ENCODE measurements at regions not wholly inside any gene's neighbourhood (a gene's known extent, or its start where the extent isn't known, plus 50 kb on each side); places are given as distances from the start of the nearest gene placed in this dataset.

- no peak for TF ChIP-seq CTCF (IDR thresholded peaks at IDR 0.05)
- Mint-ChIP-seq H3K27me3 (ENCODE audit: unreplicated experiment) (no peaks in the 10 kb centered on the region), H3K4me3 (ENCODE audit: unreplicated experiment) (no peak overlapping the region), H3K27ac (ENCODE audit: unreplicated experiment) (no peak overlapping the region), H3K9me3 (ENCODE audit: unreplicated experiment) (no peaks in the 10 kb centered on the region), H3K36me3 (ENCODE audit: unreplicated experiment) (no peaks in the 10 kb centered on the region), H3K4me1 (ENCODE audit: unreplicated experiment) (peaks cover 5% of the 10 kb centered on the region)
- DNase-seq (ENCODE audit: extremely low spot score, unreplicated experiment): no peak
These were observed 443.5 kb downstream of the PCDH10 start for GRCh38 chr4:133592591-133592990.

- H3K27me3 Mint-ChIP-seq (ENCODE audit: unreplicated experiment): no peaks in the 10 kb centered on the region
- H3K36me3 Mint-ChIP-seq (ENCODE audit: unreplicated experiment): no peaks in the 10 kb centered on the region
- no peak overlapping the region for H3K4me3 Mint-ChIP-seq (ENCODE audit: unreplicated experiment)
- no peak for DNase-seq (ENCODE audit: extremely low spot score, unreplicated experiment)
- H3K27ac Mint-ChIP-seq (ENCODE audit: unreplicated experiment): no peak overlapping the region
- no peaks in the 10 kb centered on the region for H3K9me3 Mint-ChIP-seq (ENCODE audit: unreplicated experiment)
- H3K4me1 Mint-ChIP-seq (ENCODE audit: unreplicated experiment): peaks cover 5% of the 10 kb centered on the region
- TF ChIP-seq CTCF (IDR thresholded peaks at IDR 0.05): no peak
These were observed 443.0 kb downstream of the PCDH10 start for GRCh38 chr4:133592106-133592505.

GRCh38 chr4:133588306-133588705 is 439.2 kb downstream of the PCDH10 start:
- Mint-ChIP-seq H3K27me3 (ENCODE audit: unreplicated experiment) (no peaks in the 10 kb centered on the region), H3K36me3 (ENCODE audit: unreplicated experiment) (no peaks in the 10 kb centered on the region), H3K27ac (ENCODE audit: unreplicated experiment) (no peak overlapping the region), H3K4me1 (ENCODE audit: unreplicated experiment) (no peaks in the 10 kb centered on the region), H3K4me3 (ENCODE audit: unreplicated experiment) (no peak overlapping the region), H3K9me3 (ENCODE audit: unreplicated experiment) (no peaks in the 10 kb centered on the region)
- no peak for DNase-seq (ENCODE audit: extremely low spot score, unreplicated experiment)
- no peak for TF ChIP-seq CTCF (IDR thresholded peaks at IDR 0.05)

- no peak for TF ChIP-seq CTCF (IDR thresholded peaks at IDR 0.05)
- Mint-ChIP-seq H3K4me1 (ENCODE audit: unreplicated experiment) (no peaks in the 10 kb centered on the region), H3K4me3 (ENCODE audit: unreplicated experiment) (no peak overlapping the region), H3K27ac (ENCODE audit: unreplicated experiment) (no peak overlapping the region), H3K9me3 (ENCODE audit: unreplicated experiment) (no peaks in the 10 kb centered on the region), H3K27me3 (ENCODE audit: unreplicated experiment) (no peaks in the 10 kb centered on the region), H3K36me3 (ENCODE audit: unreplicated experiment) (no peaks in the 10 kb centered on the region)
- no peak for DNase-seq (ENCODE audit: extremely low spot score, unreplicated experiment)
These were observed 436.2 kb downstream of the PCDH10 start for GRCh38 chr4:133585323-133585722.

- Mint-ChIP-seq H3K27me3 (ENCODE audit: unreplicated experiment) (no peaks in the 10 kb centered on the region), H3K4me3 (ENCODE audit: unreplicated experiment) (no peak overlapping the region)
These were observed 435.6 kb downstream of the PCDH10 start for GRCh38 chr4:133584714-133585113.

More at GRCh38 chr4:133584714-133585113, 435.6 kb downstream of the PCDH10 start:
- H3K36me3 Mint-ChIP-seq (ENCODE audit: unreplicated experiment): no peaks in the 10 kb centered on the region
- TF ChIP-seq CTCF (IDR thresholded peaks at IDR 0.05): no peak
- no peaks in the 10 kb centered on the region for H3K4me1 Mint-ChIP-seq (ENCODE audit: unreplicated experiment)
- no peak for DNase-seq (ENCODE audit: extremely low spot score, unreplicated experiment)
- H3K9me3 Mint-ChIP-seq (ENCODE audit: unreplicated experiment): no peaks in the 10 kb centered on the region
- no peak overlapping the region for H3K27ac Mint-ChIP-seq (ENCODE audit: unreplicated experiment)

Measured in osteocyte (in vitro differentiated cells).